ENCODE measurements at regions not wholly inside any gene's neighbourhood (a gene's known extent, or its start where the extent isn't known, plus 50 kb on each side); places are given as distances from the start of the nearest gene placed in this dataset.

DNA sequence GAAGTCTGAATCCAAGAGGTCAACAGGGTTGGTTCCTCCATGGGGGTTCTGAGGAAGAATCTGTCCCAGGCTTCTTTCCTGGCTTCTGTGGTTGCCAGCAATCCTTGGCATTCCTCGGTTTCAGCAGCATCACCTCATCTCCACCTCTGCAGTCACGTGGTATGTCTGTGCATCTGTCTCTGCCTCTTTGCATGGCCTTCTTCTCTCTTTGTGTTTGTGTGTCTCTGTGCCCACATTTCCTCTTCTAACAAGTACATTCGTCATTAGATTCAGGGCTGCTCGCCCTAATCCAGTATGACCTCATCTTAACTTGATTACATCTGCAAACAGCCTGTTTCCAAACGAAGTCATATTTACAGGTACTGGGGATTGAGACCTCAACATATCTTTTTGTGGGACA, 114.0 kb downstream of the BCOR start:
- Histone ChIP-seq H3K4me3 (IDR thresholded peaks at IDR 0.05; ENCODE audit: insufficient read depth, low read depth, low read length) (no peak overlapping the region), H3K36me3 (ENCODE audit: insufficient read depth) (no peaks in the 10 kb centered on the region), H3K27ac (no peak overlapping the region), H3K4me1 (ENCODE audit: low read depth, poor library complexity, severe bottlenecking) (no peaks in the 10 kb centered on the region), H3K27me3 (ENCODE audit: insufficient read depth, low read depth) (no peaks in the 10 kb centered on the region), H3K9ac (no peak overlapping the region), H3K79me2 (ENCODE audit: insufficient read depth, low read depth) (no peaks in the 10 kb centered on the region), H2AFZ (ENCODE audit: low read depth) (no peak overlapping the region), H4K20me1 (ENCODE audit: insufficient read depth) (no peaks in the 10 kb centered on the region), H3K4me2 (no peak overlapping the region)
- TF ChIP-seq, protein P1, sequence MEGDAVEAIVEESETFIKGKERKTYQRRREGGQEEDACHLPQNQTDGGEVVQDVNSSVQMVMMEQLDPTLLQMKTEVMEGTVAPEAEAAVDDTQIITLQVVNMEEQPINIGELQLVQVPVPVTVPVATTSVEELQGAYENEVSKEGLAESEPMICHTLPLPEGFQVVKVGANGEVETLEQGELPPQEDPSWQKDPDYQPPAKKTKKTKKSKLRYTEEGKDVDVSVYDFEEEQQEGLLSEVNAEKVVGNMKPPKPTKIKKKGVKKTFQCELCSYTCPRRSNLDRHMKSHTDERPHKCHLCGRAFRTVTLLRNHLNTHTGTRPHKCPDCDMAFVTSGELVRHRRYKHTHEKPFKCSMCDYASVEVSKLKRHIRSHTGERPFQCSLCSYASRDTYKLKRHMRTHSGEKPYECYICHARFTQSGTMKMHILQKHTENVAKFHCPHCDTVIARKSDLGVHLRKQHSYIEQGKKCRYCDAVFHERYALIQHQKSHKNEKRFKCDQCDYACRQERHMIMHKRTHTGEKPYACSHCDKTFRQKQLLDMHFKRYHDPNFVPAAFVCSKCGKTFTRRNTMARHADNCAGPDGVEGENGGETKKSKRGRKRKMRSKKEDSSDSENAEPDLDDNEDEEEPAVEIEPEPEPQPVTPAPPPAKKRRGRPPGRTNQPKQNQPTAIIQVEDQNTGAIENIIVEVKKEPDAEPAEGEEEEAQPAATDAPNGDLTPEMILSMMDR (conservative IDR thresholded peaks at IDR 0.05; ENCODE audit: low read depth, low read length): no peak

DNA sequence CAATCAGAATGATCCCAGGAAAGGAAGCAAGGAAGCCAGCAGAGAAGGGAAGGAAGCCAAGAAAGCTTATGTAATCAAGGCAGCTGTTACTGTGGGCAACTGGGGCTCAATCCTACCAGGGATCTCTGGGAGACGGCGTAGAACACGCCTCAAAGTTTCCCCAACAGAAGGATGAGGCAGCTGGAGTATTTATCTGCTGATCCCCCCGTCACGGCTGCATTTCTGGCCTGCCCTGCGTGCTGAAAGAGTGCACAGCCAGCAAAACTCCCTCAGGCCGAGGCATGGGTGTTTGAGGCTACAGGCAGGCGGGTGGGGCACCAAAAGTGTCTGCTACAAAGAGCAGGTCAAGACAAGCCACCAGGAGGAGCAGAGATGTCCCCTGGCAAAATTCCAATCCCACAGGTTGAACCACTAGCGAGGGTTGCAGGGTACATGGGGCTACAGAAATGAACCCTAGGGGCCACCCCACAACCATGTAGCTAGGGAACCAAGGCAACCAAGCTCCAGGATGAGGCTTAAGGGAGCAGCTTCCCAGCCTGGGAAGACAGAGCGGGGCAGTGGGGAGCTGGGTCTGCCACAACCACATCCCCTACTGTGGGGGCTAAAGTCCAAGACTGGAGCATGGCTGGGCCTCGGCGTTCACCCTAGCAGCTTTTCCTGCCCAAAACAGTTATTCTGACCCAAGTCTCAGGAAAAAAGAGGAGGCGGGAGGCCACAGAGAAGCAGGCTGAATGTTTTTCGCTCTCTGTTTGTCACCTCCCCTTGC, 113.4 kb downstream of the BCOR start:
- H3K4me3 ChIP-seq (IDR thresholded peaks at IDR 0.05; ENCODE audit: insufficient read depth, low read depth, low read length): no peak overlapping the region
- H2AFZ ChIP-seq (ENCODE audit: low read depth): no peak overlapping the region
- no peaks in the 10 kb centered on the region for H3K4me1 ChIP-seq (ENCODE audit: low read depth, poor library complexity, severe bottlenecking)
- H3K36me3 ChIP-seq (ENCODE audit: insufficient read depth): no peaks in the 10 kb centered on the region
- TF ChIP-seq, protein P1 (conservative IDR thresholded peaks at IDR 0.05; ENCODE audit: low read depth, low read length): no peak
- H3K4me2 ChIP-seq: no peak overlapping the region
- H3K27ac ChIP-seq: no peak overlapping the region
- H3K9ac ChIP-seq: no peak overlapping the region
- H3K27me3 ChIP-seq (ENCODE audit: insufficient read depth, low read depth): no peaks in the 10 kb centered on the region
- H4K20me1 ChIP-seq (ENCODE audit: insufficient read depth): no peaks in the 10 kb centered on the region
- H3K79me2 ChIP-seq (ENCODE audit: insufficient read depth, low read depth): no peaks in the 10 kb centered on the region

DNA sequence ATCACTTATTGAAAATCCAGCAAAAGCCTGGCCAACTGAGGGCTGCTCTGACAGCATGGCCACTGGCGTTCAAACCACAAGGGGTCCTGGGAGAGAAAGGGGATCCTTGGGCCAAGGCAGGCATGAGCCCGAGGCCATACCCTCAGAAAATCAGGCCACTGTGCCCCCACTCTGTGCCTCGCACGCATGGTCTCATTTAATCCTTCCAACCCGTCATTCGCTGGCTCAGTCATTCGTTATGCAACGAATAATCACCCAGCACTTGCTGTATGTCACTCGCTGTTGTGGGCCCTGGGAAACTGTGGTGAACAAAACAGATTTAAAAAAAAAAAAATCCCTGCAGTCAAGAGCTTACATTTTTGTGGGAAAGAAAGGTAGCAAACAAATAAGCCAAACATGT, 112.7 kb downstream of the BCOR start:
- TF ChIP-seq, protein P1 (conservative IDR thresholded peaks at IDR 0.05; ENCODE audit: low read depth, low read length): no peak
- Histone ChIP-seq H2AFZ (ENCODE audit: low read depth) (no peak overlapping the region), H3K36me3 (ENCODE audit: insufficient read depth) (no peaks in the 10 kb centered on the region), H3K27me3 (ENCODE audit: insufficient read depth, low read depth) (no peaks in the 10 kb centered on the region), H3K4me3 (IDR thresholded peaks at IDR 0.05; ENCODE audit: insufficient read depth, low read depth, low read length) (no peak overlapping the region), H3K4me2 (no peak overlapping the region), H3K9ac (no peak overlapping the region), H3K4me1 (ENCODE audit: low read depth, poor library complexity, severe bottlenecking) (no peaks in the 10 kb centered on the region), H3K79me2 (ENCODE audit: insufficient read depth, low read depth) (no peaks in the 10 kb centered on the region), H3K27ac (no peak overlapping the region), H4K20me1 (ENCODE audit: insufficient read depth) (no peaks in the 10 kb centered on the region)

DNA sequence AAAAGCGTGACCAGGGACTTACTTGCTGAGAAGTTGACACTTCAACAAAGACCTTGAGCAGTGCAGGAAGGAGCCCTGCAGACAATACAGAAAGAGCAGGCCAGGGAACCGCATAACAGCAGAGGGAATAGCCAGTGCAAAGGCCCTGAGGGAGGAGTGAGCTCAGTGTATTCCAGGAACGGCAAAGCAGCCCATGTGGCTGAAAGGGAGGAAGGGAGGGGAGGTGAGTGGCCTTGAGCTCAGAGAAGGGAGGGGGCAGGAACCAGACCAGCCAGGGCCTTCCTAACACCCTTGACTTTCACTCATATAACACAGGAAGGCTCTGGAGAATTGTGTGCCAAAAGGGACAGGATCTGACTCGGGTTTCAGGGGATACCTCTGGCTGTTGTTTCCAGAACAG, 112.2 kb downstream of the BCOR start:
- Histone ChIP-seq H4K20me1 (ENCODE audit: insufficient read depth) (no peaks in the 10 kb centered on the region), H3K79me2 (ENCODE audit: insufficient read depth, low read depth) (no peaks in the 10 kb centered on the region), H3K27ac (no peak overlapping the region), H3K4me2 (no peak overlapping the region), H3K4me1 (ENCODE audit: low read depth, poor library complexity, severe bottlenecking) (no peaks in the 10 kb centered on the region), H3K36me3 (ENCODE audit: insufficient read depth) (no peaks in the 10 kb centered on the region), H3K4me3 (IDR thresholded peaks at IDR 0.05; ENCODE audit: insufficient read depth, low read depth, low read length) (no peak overlapping the region), H3K9ac (no peak overlapping the region), H3K27me3 (ENCODE audit: insufficient read depth, low read depth) (no peaks in the 10 kb centered on the region), H2AFZ (ENCODE audit: low read depth) (no peak overlapping the region)
- TF ChIP-seq, protein P1 (conservative IDR thresholded peaks at IDR 0.05; ENCODE audit: low read depth, low read length): no peak
